CD14-positive monocyte (primary cell): ENCODE measurements at regions not wholly inside any gene's neighbourhood (a gene's known extent, or its start where the extent isn't known, plus 50 kb on each side); places are given as distances from the start of the nearest gene placed in this dataset.

ENCODE experiments used
- DNase-seq, 3 donors: peaks; one replicate each; pipeline ENCODE4 v3.0.0-alpha.2; 2011 to 2022
- H2AFZ ChIP-seq: 2 replicates; pipeline ENCODE4 v1.6.0; 2012; ENCODE audit warnings: mild to moderate bottlenecking, low read depth, low read length, inconsistent platforms; ENCODE audit not compliant: insufficient read depth, poor library complexity, severe bottlenecking
- H3K27ac ChIP-seq, 2 donors: 1 replicate in 1 of 2; 2 replicates in 1 of 2; pipeline ENCODE4 v1.5.1; 2012 to 2013; ENCODE audit warnings: low read length in 2 of 2, control low read depth in 1 of 2, inconsistent platforms in 1 of 2, low read depth in 1 of 2, mild to moderate bottlenecking in 1 of 2
- H3K27me3 ChIP-seq, 2 donors: one replicate each; pipeline versions ENCODE4 v1.6.0 to v1.6.1; 2011 to 2013; ENCODE audit warnings: low read length in 2 of 2; ENCODE audit not compliant: control insufficient read depth in 2 of 2, insufficient read depth in 2 of 2
- H3K36me3 ChIP-seq, 2 donors: replicated peaks in 1 of 2; 1 replicate in 1 of 2; 2 replicates in 1 of 2; pipeline versions ENCODE4 v1.5.1 to v1.6.1; 2012 to 2013; ENCODE audit warnings: low read length in 2 of 2, control low read depth in 1 of 2, inconsistent platforms in 1 of 2, mild to moderate bottlenecking in 1 of 2; ENCODE audit not compliant: insufficient read depth in 2 of 2, control insufficient read depth in 1 of 2
- H3K4me1 ChIP-seq, 2 donors: 1 replicate in 1 of 2; 2 replicates in 1 of 2; pipeline versions ENCODE4 v1.5.1 to v1.6.1; 2012 to 2013; ENCODE audit warnings: low read length in 2 of 2, control low read depth in 1 of 2, inconsistent platforms in 1 of 2, mild to moderate bottlenecking in 1 of 2, moderate library complexity in 1 of 2; ENCODE audit not compliant: insufficient read depth in 2 of 2, control insufficient read depth in 1 of 2
- H3K4me2 ChIP-seq: replicated peaks from 2 replicates; pipeline ENCODE3; 2012; ENCODE audit warnings: low read length, moderate library complexity, mild to moderate bottlenecking; ENCODE audit not compliant: poor library complexity, severe bottlenecking; ENCODE audit errors: extremely low read depth
- H3K4me3 ChIP-seq, 3 experiments: fragments of 200-600 bp in 1 of 3; sonication (generic) in 1 of 3; replicated peaks in 1 of 3; 1 replicate in 2 of 3; 2 replicates in 1 of 3; pipeline ENCODE4 v1.5.1; 2011 to 2013; ENCODE audit warnings: low read length in 3 of 3, mild to moderate bottlenecking in 3 of 3, control low read depth in 2 of 3, low read depth in 2 of 3, inconsistent platforms in 1 of 3, moderate library complexity in 1 of 3
- H3K79me2 ChIP-seq: 2 replicates; pipeline ENCODE4 v1.6.0; 2012; ENCODE audit warnings: mild to moderate bottlenecking, control low read depth, inconsistent platforms, low read length, moderate library complexity; ENCODE audit not compliant: insufficient read depth
- H3K9ac ChIP-seq: 2 replicates; pipeline ENCODE4 v1.6.0; 2017; ENCODE audit warnings: low read length, mild to moderate bottlenecking; ENCODE audit not compliant: insufficient read depth, poor library complexity, severe bottlenecking
- H3K9me3 ChIP-seq, 2 donors: replicated peaks in 1 of 2; 1 replicate in 1 of 2; 2 replicates in 1 of 2; pipeline versions ENCODE4 v1.5.1 to v1.6.1; 2012 to 2013; ENCODE audit warnings: low read length in 2 of 2, control low read depth in 1 of 2; ENCODE audit not compliant: control insufficient read depth in 1 of 2, insufficient read depth in 1 of 2
- H4K20me1 ChIP-seq: 2 replicates; pipeline ENCODE4 v1.6.0; 2012; ENCODE audit warnings: mild to moderate bottlenecking, low read length, control low read depth, moderate library complexity; ENCODE audit not compliant: insufficient read depth
- H3K27ac Mint-ChIP-seq, 7 donors: one replicate each; pipeline ENCODE4 v1.8.0; 2020; ENCODE audit warnings: mild to moderate bottlenecking in 7 of 7, mixed read lengths in 7 of 7, moderate library complexity in 6 of 7, inconsistent platforms in 2 of 7
- H3K27me3 Mint-ChIP-seq, 3 donors: one replicate each; pipeline ENCODE4 v1.8.0; 2021 to 2022; ENCODE audit warnings: low read depth in 3 of 3, mild to moderate bottlenecking in 3 of 3, mixed read lengths in 3 of 3, moderate library complexity in 3 of 3, inconsistent platforms in 1 of 3
- H3K36me3 Mint-ChIP-seq, 2 donors: one replicate each; pipeline ENCODE4 v1.8.0; 2020; ENCODE audit warnings: mixed read lengths in 2 of 2, inconsistent platforms in 1 of 2, mild to moderate bottlenecking in 1 of 2
- H3K4me1 Mint-ChIP-seq: one replicate; pipeline ENCODE4 v1.8.0; 2020; ENCODE audit warnings: mild to moderate bottlenecking, mixed read lengths
- H3K4me3 Mint-ChIP-seq, 2 donors: one replicate each; pipeline ENCODE4 v1.8.0; 2020; ENCODE audit warnings: mild to moderate bottlenecking in 2 of 2, mixed read lengths in 2 of 2, moderate library complexity in 1 of 2
- H3K9me3 Mint-ChIP-seq, 7 donors: one replicate each; pipeline ENCODE4 v1.8.0; 2020 to 2022; ENCODE audit warnings: mixed read lengths in 7 of 7, mild to moderate bottlenecking in 6 of 7, moderate library complexity in 6 of 7, inconsistent platforms in 2 of 7
- CTCF ChIP-seq: fragments of 200-600 bp; IDR thresholded peaks from one replicate; pipeline ENCODE4 v1.8.0; 2022; ENCODE audit warnings: antibody characterized with exemption, mild to moderate bottlenecking
- WGBS: methylation state at CpG from one replicate; pipeline ENCODE4 v1.1.5; 2013; ENCODE audit warnings: missing lambda C conversion rate; ENCODE audit not compliant: insufficient coverage; 5-methylcytosine and 5-hydroxymethylcytosine counted together
- intact Hi-C, 2 donors: fragments of 100-400 bp; cut with micrococcal nuclease; formaldehyde crosslinking; loops; one replicate each; pipeline versions ENCODE4 v1.15.0 to v1.15.1; 2023

- no peaks in the 10 kb centered on the region for H3K27me3 ChIP-seq
- H3K36me3 Mint-ChIP-seq, result no peaks in the 10 kb centered on the region
- no peak overlapping the region for H3K9ac ChIP-seq
- H3K9me3 Mint-ChIP-seq, result peaks cover 0 to 7% (median 0%) of the 10 kb centered on the region in 7 donors
- H3K27me3 Mint-ChIP-seq, result peaks cover 0 to 4% (median 0%) of the 10 kb centered on the region in 3 donors
- peak overlapping the region in 1 of 2 donors; percentile 49 for H3K27ac ChIP-seq
- WGBS, result 66% methylated on average over 3 of the region's 7 CpGs
- H3K4me1 Mint-ChIP-seq, result peaks cover 28% of the 10 kb centered on the region
- no peaks in the 10 kb centered on the region for H4K20me1 ChIP-seq
- no peaks in the 10 kb centered on the region for H3K9me3 ChIP-seq
- peak overlapping the region in 6 of 7 donors; percentile 12 to 85 (median 77) for H3K27ac Mint-ChIP-seq
- no peak overlapping the region for H3K4me3 ChIP-seq
- peak in 2 of 3 donors; percentile 56 to 63 for DNase-seq
- no peak overlapping the region for H3K4me2 ChIP-seq
- H3K4me1 ChIP-seq, result peaks cover 23 to 25% of the 10 kb centered on the region in 2 donors
- intact Hi-C loops, result no loop called here
- H2AFZ ChIP-seq, result peak overlapping the region; percentile 36
- no peaks in the 10 kb centered on the region for H3K36me3 ChIP-seq
- H3K4me3 Mint-ChIP-seq, result no peak overlapping the region
- H3K79me2 ChIP-seq, result no peaks in the 10 kb centered on the region
- TF ChIP-seq CTCF, result no peak
These were observed 83.4 kb upstream of the ZFHX3 start for GRCh38 chr16:73131156-73131862.

GRCh38 chr16:73129455-73129854 lies 81.5 kb upstream of the ZFHX3 start:
- Histone ChIP-seq H4K20me1 (no peaks in the 10 kb centered on the region), H3K4me2 (no peak overlapping the region), H2AFZ (no peak overlapping the region), H3K4me3 (no peak overlapping the region), H3K27me3 (no peaks in the 10 kb centered on the region), H3K9me3 (no peaks in the 10 kb centered on the region), H3K4me1 (peaks cover 42 to 44% of the 10 kb centered on the region in 2 donors), H3K36me3 (no peaks in the 10 kb centered on the region), H3K79me2 (no peaks in the 10 kb centered on the region), H3K9ac (no peak overlapping the region), H3K27ac (no peak overlapping the region)
- H3K9me3 Mint-ChIP-seq, result peaks cover 0 to 7% (median 0%) of the 10 kb centered on the region in 7 donors
- intact Hi-C loops, result no loop called here
- no peak for TF ChIP-seq CTCF
- H3K36me3 Mint-ChIP-seq, result no peaks in the 10 kb centered on the region
- DNase-seq, result no peak
- WGBS, result 98% methylated on average over 9 of the region's 13 CpGs
- H3K4me3 Mint-ChIP-seq, result no peak overlapping the region
- H3K4me1 Mint-ChIP-seq, result peaks cover 47% of the 10 kb centered on the region
- H3K27me3 Mint-ChIP-seq, result peaks cover 0 to 6% (median 3%) of the 10 kb centered on the region in 3 donors
- H3K27ac Mint-ChIP-seq, result peak overlapping the region in 1 of 7 donors; percentile 62
